ENCODE measurements at regions not wholly inside any gene's neighbourhood (a gene's known extent, or its start where the extent isn't known, plus 50 kb on each side); places are given as distances from the start of the nearest gene placed in this dataset.

GRCh38 chr12:58491306-58491705 lies 429.0 kb downstream of the LRIG3 start:
- Histone ChIP-seq H3K4me1 (no peaks in the 10 kb centered on the region), H3K9me3 (no peaks in the 10 kb centered on the region), H3K27me3 (no peaks in the 10 kb centered on the region), H3K27ac (no peak overlapping the region), H3K4me3 (no peak overlapping the region), H3K36me3 (no peaks in the 10 kb centered on the region)
- no peak for DNase-seq
- intact Hi-C loops (cut with DNase I), result no loop called here
- WGBS, 2 donors, result 67 to 80% methylated on average over 3 of the region's 3 CpGs
- TF ChIP-seq CTCF (IDR thresholded peaks at IDR 0.05), result no peak

GRCh38 chr12:58496411-58497190 lies 423.7 kb downstream of the LRIG3 start:
- no peaks in the 10 kb centered on the region for H3K27me3 ChIP-seq
- WGBS, 2 donors, result 63 to 72% methylated on average over 4 of the region's 4 CpGs
- no peak overlapping the region for H3K4me3 ChIP-seq
- DNase-seq, result no peak
- no peaks in the 10 kb centered on the region for H3K36me3 ChIP-seq
- intact Hi-C loops (cut with DNase I), result no loop called here
- TF ChIP-seq POLR2A (IDR thresholded peaks at IDR 0.05) (no peak), CTCF (IDR thresholded peaks at IDR 0.05) (no peak)
- H3K4me1 ChIP-seq, result peaks cover 0 to 3% (median 0%) of the 10 kb centered on the region in 3 donors
- no peak overlapping the region for H3K27ac ChIP-seq
- no peaks in the 10 kb centered on the region for H3K9me3 ChIP-seq

- DNase-seq, result no peak
- intact Hi-C loops (cut with DNase I), result no loop called here
- WGBS, 2 donors, result 85 to 92% methylated on average over 2 of the region's 2 CpGs
- peaks cover 0 to 27% (median 0%) of the 10 kb centered on the region in 3 donors for H3K4me1 ChIP-seq
- no peak for TF ChIP-seq POLR2A (IDR thresholded peaks at IDR 0.05)
- TF ChIP-seq CTCF (IDR thresholded peaks at IDR 0.05), result no peak
- no peaks in the 10 kb centered on the region for H3K36me3 ChIP-seq
- no peaks in the 10 kb centered on the region for H3K27me3 ChIP-seq
- no peak overlapping the region for H3K27ac ChIP-seq
- H3K9me3 ChIP-seq, result no peaks in the 10 kb centered on the region
- no peak overlapping the region for H3K4me3 ChIP-seq
These were observed 419.9 kb downstream of the LRIG3 start for GRCh38 chr12:58500399-58500798.

GRCh38 chr12:58502226-58502625 lies 418.1 kb downstream of the LRIG3 start:
- no peak for DNase-seq
- WGBS, 2 donors, result 3 to 32% methylated on average over 1 of the region's 1 CpG
- Histone ChIP-seq H3K36me3 (no peaks in the 10 kb centered on the region), H3K27me3 (no peaks in the 10 kb centered on the region), H3K9me3 (no peaks in the 10 kb centered on the region), H3K4me3 (no peak overlapping the region), H3K4me1 (peaks cover 0 to 27% (median 0%) of the 10 kb centered on the region in 3 donors), H3K27ac (no peak overlapping the region)
- intact Hi-C loops (cut with DNase I), result no loop called here
- no peak for TF ChIP-seq CTCF (IDR thresholded peaks at IDR 0.05)
- TF ChIP-seq POLR2A (IDR thresholded peaks at IDR 0.05), result no peak

- Histone ChIP-seq H3K27ac (no peak overlapping the region), H3K36me3 (no peaks in the 10 kb centered on the region), H3K4me1 (peaks cover 0 to 27% (median 0%) of the 10 kb centered on the region in 3 donors), H3K9me3 (no peaks in the 10 kb centered on the region), H3K4me3 (no peak overlapping the region), H3K27me3 (no peaks in the 10 kb centered on the region)
- TF ChIP-seq CTCF (IDR thresholded peaks at IDR 0.05), result no peak
- TF ChIP-seq POLR2A (IDR thresholded peaks at IDR 0.05), result no peak
- intact Hi-C loops (cut with DNase I), result no loop called here
- DNase-seq, result no peak
- WGBS, 2 donors, result 51 to 66% methylated on average over 3 to 4 of the region's 4 CpGs
These were observed 417.5 kb downstream of the LRIG3 start for GRCh38 chr12:58502841-58503240.

Measured in esophagus squamous epithelium (tissue), 5 donors.